ENCODE measurements at regions not wholly inside any gene's neighbourhood (a gene's known extent, or its start where the extent isn't known, plus 50 kb on each side); places are given as distances from the start of the nearest gene placed in this dataset.

DNA sequence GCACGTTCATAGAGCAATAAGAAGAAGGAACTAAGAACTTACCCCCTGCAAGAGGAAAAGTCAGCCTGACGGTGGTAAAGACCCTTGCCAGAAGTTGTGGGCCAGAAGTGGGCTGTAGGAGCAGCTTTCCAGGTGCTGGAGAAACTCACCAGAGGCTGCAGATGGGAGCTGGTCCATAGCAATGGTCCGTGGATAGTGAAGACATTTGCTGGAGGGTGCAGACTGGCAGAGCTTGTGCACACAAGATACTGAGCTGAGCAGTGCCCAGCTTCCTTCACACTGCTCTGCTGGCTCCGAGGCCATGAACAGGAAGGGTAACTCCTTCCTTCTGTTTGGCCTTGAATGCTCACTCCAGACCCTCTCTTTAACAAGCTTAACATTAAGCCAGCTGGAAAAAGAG, 149.8 kb upstream of the BNIP2 start:
- Histone ChIP-seq H3K27ac (no peak overlapping the region), H4K20me1 (no peaks in the 10 kb centered on the region), H3K4me1 (no peaks in the 10 kb centered on the region), H3K27me3 (no peaks in the 10 kb centered on the region), H3K4me3 (no peak overlapping the region), H3K36me3 (no peaks in the 10 kb centered on the region), H3K9ac (no peak overlapping the region), H3K9me3 (no peaks in the 10 kb centered on the region), H3K4me2 (no peak overlapping the region)
- no peak for TF ChIP-seq Cebpa-rat (IDR thresholded peaks at IDR 0.05)

GRCh38 chr15:59835776-59836175, 146.7 kb upstream of the BNIP2 start:
- Histone ChIP-seq H3K4me3 (no peak overlapping the region), H3K9ac (no peak overlapping the region), H3K27me3 (no peaks in the 10 kb centered on the region), H3K27ac (no peak overlapping the region), H4K20me1 (no peaks in the 10 kb centered on the region), H3K9me3 (no peaks in the 10 kb centered on the region), H3K36me3 (no peaks in the 10 kb centered on the region), H3K4me2 (no peak overlapping the region), H3K4me1 (no peaks in the 10 kb centered on the region)
- TF ChIP-seq Cebpa-rat (IDR thresholded peaks at IDR 0.05): no peak

DNA sequence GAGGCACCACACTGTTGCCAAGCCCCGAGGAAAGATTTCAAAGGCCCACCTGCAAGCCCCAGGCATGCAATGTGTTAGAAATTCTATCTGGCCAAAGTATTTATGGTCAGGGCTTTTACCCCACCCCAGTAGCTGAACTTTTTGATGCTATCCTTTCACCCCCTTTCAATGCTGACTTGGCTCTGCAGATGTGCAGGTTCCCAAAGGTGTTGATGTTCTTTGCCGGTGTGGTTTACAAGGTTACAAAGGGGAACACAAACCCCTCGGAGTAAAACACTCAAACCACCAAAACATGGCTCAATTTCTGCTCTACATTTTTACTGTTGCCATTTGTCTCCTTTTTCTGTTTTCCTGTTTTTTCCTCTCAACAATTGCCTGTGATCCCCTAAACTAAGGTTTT, 145.4 kb upstream of the BNIP2 start:
- Histone ChIP-seq H3K27ac (no peak overlapping the region), H3K4me3 (no peak overlapping the region), H3K9ac (no peak overlapping the region), H4K20me1 (no peaks in the 10 kb centered on the region), H3K36me3 (no peaks in the 10 kb centered on the region), H3K9me3 (no peaks in the 10 kb centered on the region), H3K4me1 (no peaks in the 10 kb centered on the region), H3K4me2 (no peak overlapping the region), H3K27me3 (no peaks in the 10 kb centered on the region)
- TF ChIP-seq Cebpa-rat (IDR thresholded peaks at IDR 0.05): no peak

- TF ChIP-seq Cebpa-rat (IDR thresholded peaks at IDR 0.05): no peak
- Histone ChIP-seq H3K27me3 (no peaks in the 10 kb centered on the region), H3K36me3 (no peaks in the 10 kb centered on the region), H3K9me3 (no peaks in the 10 kb centered on the region), H3K4me1 (no peaks in the 10 kb centered on the region), H4K20me1 (no peaks in the 10 kb centered on the region), H3K9ac (no peak overlapping the region), H3K27ac (no peak overlapping the region), H3K4me2 (no peak overlapping the region), H3K4me3 (no peak overlapping the region)
Measured at GRCh38 chr15:59833366-59833765, 144.2 kb upstream of the BNIP2 start.

DNA sequence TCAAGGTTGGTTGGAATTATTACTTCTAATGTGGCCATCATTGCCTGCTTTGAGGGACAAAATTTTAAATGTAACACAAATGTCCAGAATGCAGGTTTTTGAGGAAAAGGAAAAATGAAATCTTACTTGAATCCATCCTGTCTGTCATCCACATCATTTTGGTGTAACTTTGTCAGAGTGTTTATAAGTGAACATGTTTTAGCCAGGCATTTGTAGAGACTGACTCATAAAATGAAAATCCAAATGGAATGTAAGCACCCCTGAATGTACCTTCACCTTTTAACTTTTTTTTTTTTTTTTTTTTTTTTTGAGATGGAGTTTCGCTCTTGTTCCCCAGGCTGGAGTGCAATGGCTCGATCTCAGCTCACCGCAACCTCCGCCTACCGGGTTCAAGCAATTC, 141.8 kb upstream of the BNIP2 start:
- Histone ChIP-seq H3K9ac (no peak overlapping the region), H3K9me3 (no peaks in the 10 kb centered on the region), H3K27me3 (no peaks in the 10 kb centered on the region), H3K27ac (no peak overlapping the region), H3K4me2 (no peak overlapping the region), H4K20me1 (no peaks in the 10 kb centered on the region), H3K4me3 (no peak overlapping the region), H3K4me1 (no peaks in the 10 kb centered on the region), H3K36me3 (no peaks in the 10 kb centered on the region)
- no peak for TF ChIP-seq Cebpa-rat (IDR thresholded peaks at IDR 0.05)

DNA sequence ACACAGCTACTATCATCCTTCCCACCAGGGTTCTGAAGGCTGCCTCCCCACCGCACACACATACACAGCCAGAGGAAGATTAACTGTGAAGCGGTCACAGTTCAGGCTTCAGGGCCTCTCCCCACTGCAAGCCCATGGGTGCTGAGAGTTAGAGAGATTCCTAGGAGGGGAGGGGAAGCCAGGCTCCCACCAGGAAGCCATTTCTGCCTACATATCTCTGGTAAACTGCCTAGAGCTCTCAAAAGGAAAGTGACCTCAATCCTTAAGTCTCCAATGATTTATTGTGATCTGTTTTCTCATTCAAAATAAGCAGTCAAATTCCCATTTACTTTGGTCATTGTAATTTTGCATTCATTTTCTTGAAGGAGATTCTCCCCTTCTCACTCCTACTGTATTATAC, 141.0 kb upstream of the BNIP2 start:
- H3K27me3 ChIP-seq: no peaks in the 10 kb centered on the region
- no peaks in the 10 kb centered on the region for H4K20me1 ChIP-seq
- no peak overlapping the region for H3K27ac ChIP-seq
- H3K4me3 ChIP-seq: no peak overlapping the region
- no peak overlapping the region for H3K9ac ChIP-seq
- H3K9me3 ChIP-seq: no peaks in the 10 kb centered on the region
- TF ChIP-seq Cebpa-rat (IDR thresholded peaks at IDR 0.05): no peak
- no peaks in the 10 kb centered on the region for H3K36me3 ChIP-seq
- H3K4me1 ChIP-seq: no peaks in the 10 kb centered on the region
- no peak overlapping the region for H3K4me2 ChIP-seq

DNA sequence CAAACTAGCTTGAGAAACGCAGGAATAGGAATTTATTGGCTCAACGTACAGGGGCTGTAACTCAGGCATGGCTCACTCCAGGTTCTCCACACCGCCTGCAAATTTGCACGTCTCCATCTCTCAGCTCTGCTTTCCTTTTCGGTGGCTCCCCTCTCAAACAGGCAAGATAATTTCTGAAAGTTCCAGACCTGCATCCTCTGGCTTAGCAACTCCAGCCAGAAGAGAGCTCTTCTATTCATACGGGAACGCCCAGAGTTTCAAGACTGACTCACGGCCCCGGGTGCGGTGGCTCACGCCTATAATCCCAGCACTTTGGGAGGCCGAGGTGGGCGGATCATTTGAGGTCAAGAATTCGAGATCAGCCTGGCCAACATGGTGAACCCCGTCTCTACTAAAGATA, 139.7 kb upstream of the BNIP2 start:
- no peak for TF ChIP-seq Cebpa-rat (IDR thresholded peaks at IDR 0.05)
- Histone ChIP-seq H3K4me3 (no peak overlapping the region), H3K27me3 (no peaks in the 10 kb centered on the region)

GRCh38 chr15:59828263-59828662, 139.1 kb upstream of the BNIP2 start:
- H3K4me1 ChIP-seq: no peaks in the 10 kb centered on the region
- no peak for TF ChIP-seq Cebpa-rat (IDR thresholded peaks at IDR 0.05)
- no peak overlapping the region for H3K27ac ChIP-seq
- no peak overlapping the region for H3K4me2 ChIP-seq
- H4K20me1 ChIP-seq: no peaks in the 10 kb centered on the region
- no peaks in the 10 kb centered on the region for H3K36me3 ChIP-seq
- H3K9ac ChIP-seq: no peak overlapping the region
- no peaks in the 10 kb centered on the region for H3K9me3 ChIP-seq
- no peaks in the 10 kb centered on the region for H3K27me3 ChIP-seq
- no peak overlapping the region for H3K4me3 ChIP-seq

More for the DNA sequence above, 139.7 kb upstream of the BNIP2 start:
- H3K4me2 ChIP-seq: no peak overlapping the region
- H4K20me1 ChIP-seq: no peaks in the 10 kb centered on the region
- H3K36me3 ChIP-seq: no peaks in the 10 kb centered on the region
- no peak overlapping the region for H3K9ac ChIP-seq
- H3K27ac ChIP-seq: no peak overlapping the region
- H3K4me1 ChIP-seq: no peaks in the 10 kb centered on the region
- H3K9me3 ChIP-seq: no peaks in the 10 kb centered on the region

- no peak overlapping the region for H3K4me2 ChIP-seq
- no peaks in the 10 kb centered on the region for H3K4me1 ChIP-seq
- H3K9ac ChIP-seq: no peak overlapping the region
- no peaks in the 10 kb centered on the region for H3K27me3 ChIP-seq
- no peaks in the 10 kb centered on the region for H4K20me1 ChIP-seq
- no peak overlapping the region for H3K27ac ChIP-seq
- H3K9me3 ChIP-seq: no peaks in the 10 kb centered on the region
- no peaks in the 10 kb centered on the region for H3K36me3 ChIP-seq
- H3K4me3 ChIP-seq: no peak overlapping the region
- no peak for TF ChIP-seq Cebpa-rat (IDR thresholded peaks at IDR 0.05)
Measured at GRCh38 chr15:59825901-59826300, 136.8 kb upstream of the BNIP2 start.

DNA sequence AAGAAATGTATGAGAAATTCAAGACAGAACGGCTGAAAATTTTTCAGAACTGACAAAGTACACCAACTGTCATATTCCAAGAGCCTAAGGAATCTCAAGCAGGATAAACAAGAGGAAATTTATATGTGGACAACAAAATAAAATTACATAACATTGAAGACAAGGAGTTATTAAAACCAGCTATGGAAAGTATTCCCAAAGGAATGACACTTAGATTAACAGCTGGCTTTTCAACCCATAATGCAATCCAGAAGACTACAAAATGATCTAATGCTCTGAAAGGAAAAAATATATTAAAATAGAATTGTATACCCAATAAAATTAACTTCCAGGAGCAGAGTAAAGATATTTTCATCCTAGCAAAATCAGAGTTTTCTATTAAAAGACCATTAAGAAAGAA, 132.2 kb upstream of the BNIP2 start:
- no peak overlapping the region for H3K27ac ChIP-seq
- H3K36me3 ChIP-seq: no peaks in the 10 kb centered on the region
- no peaks in the 10 kb centered on the region for H3K9me3 ChIP-seq
- H3K9ac ChIP-seq: no peak overlapping the region
- no peak overlapping the region for H3K4me3 ChIP-seq
- no peaks in the 10 kb centered on the region for H3K4me1 ChIP-seq
- H3K27me3 ChIP-seq: no peaks in the 10 kb centered on the region
- H3K4me2 ChIP-seq: no peak overlapping the region
- H4K20me1 ChIP-seq: no peaks in the 10 kb centered on the region
- no peak for TF ChIP-seq Cebpa-rat (IDR thresholded peaks at IDR 0.05)

GRCh38 chr15:59819092-59819491, 130.0 kb upstream of the BNIP2 start:
- H3K4me1 ChIP-seq: no peaks in the 10 kb centered on the region
- no peaks in the 10 kb centered on the region for H3K27me3 ChIP-seq
- no peak for TF ChIP-seq Cebpa-rat (IDR thresholded peaks at IDR 0.05)
- no peak overlapping the region for H3K4me2 ChIP-seq
- H3K9me3 ChIP-seq: no peaks in the 10 kb centered on the region
- H3K36me3 ChIP-seq: no peaks in the 10 kb centered on the region
- no peaks in the 10 kb centered on the region for H4K20me1 ChIP-seq
- H3K9ac ChIP-seq: no peak overlapping the region
- no peak overlapping the region for H3K27ac ChIP-seq
- no peak overlapping the region for H3K4me3 ChIP-seq
